GM19468 (cell line): ENCODE measurements at regions not wholly inside any gene's neighbourhood (a gene's known extent, or its start where the extent isn't known, plus 50 kb on each side); places are given as distances from the start of the nearest gene placed in this dataset.

Source experiments
- ATAC-seq: cut with Tn5 transposase; IDR thresholded peaks from one replicate; pipeline ENCODE4 v1.9.1; 2021; ENCODE audit warnings: mild to moderate bottlenecking, moderate library complexity, moderate number of reproducible peaks; ENCODE audit not compliant: unreplicated experiment; ENCODE audit errors: extremely low read depth

GRCh38 chr15:95716708-95717107 is 613.8 kb upstream of the NR2F2 start:
- no peak for ATAC-seq

- ATAC-seq, result no peak
Measured at GRCh38 chr15:95718441-95718840, 612.1 kb upstream of the NR2F2 start.

- no peak for ATAC-seq
Measured at GRCh38 chr15:95724908-95725633, 605.4 kb upstream of the NR2F2 start.

- ATAC-seq, result no peak
Measured at GRCh38 chr15:95726891-95727290, 603.6 kb upstream of the NR2F2 start.

- ATAC-seq, result no peak
Measured at GRCh38 chr15:95733931-95734330, 596.6 kb upstream of the NR2F2 start.

GRCh38 chr15:95734422-95735316 is 595.8 kb upstream of the NR2F2 start:
- ATAC-seq, result no peak

GRCh38 chr15:95737060-95737459 is 593.4 kb upstream of the NR2F2 start:
- no peak for ATAC-seq

GRCh38 chr15:95739131-95739530 is 591.4 kb upstream of the NR2F2 start:
- no peak for ATAC-seq

- ATAC-seq, result no peak
Measured at GRCh38 chr15:95741830-95742229, 588.7 kb upstream of the NR2F2 start.

GRCh38 chr15:95742256-95742655 is 588.2 kb upstream of the NR2F2 start:
- no peak for ATAC-seq

GRCh38 chr15:95742836-95743235 is 587.7 kb upstream of the NR2F2 start:
- no peak for ATAC-seq

- ATAC-seq, result no peak
Measured at GRCh38 chr15:95757171-95757570, 573.3 kb upstream of the NR2F2 start.

GRCh38 chr15:95758451-95758850 is 572.0 kb upstream of the NR2F2 start:
- no peak for ATAC-seq

- ATAC-seq, result no peak
Measured at GRCh38 chr15:95758851-95759250, 571.6 kb upstream of the NR2F2 start.

- no peak for ATAC-seq
Measured at GRCh38 chr15:95760508-95760907, 570.0 kb upstream of the NR2F2 start.

- no peak for ATAC-seq
Measured at GRCh38 chr15:95761501-95762165, 568.9 kb upstream of the NR2F2 start.

GRCh38 chr15:95763426-95763825 is 567.1 kb upstream of the NR2F2 start:
- ATAC-seq, result no peak

- no peak for ATAC-seq
Measured at GRCh38 chr15:95765161-95765560, 565.3 kb upstream of the NR2F2 start.

- no peak for ATAC-seq
Measured at GRCh38 chr15:95770196-95770595, 560.3 kb upstream of the NR2F2 start.

- no peak for ATAC-seq
Measured at GRCh38 chr15:95772982-95773381, 557.5 kb upstream of the NR2F2 start.

GRCh38 chr15:95784508-95784907 is 546.0 kb upstream of the NR2F2 start:
- ATAC-seq, result no peak
